SK-N-SH treated with all-trans-retinoic acid at 6 μM for 48 hours (cell line): ENCODE measurements at regions not wholly inside any gene's neighbourhood (a gene's known extent, or its start where the extent isn't known, plus 50 kb on each side); places are given as distances from the start of the nearest gene placed in this dataset.

Source experiments
- ATAC-seq: fragments of 200-7000 bp; cut with Tn5 transposase; 3 replicates; pipeline ENCODE4 v1.9.1; 2020; ENCODE audit warnings: mild to moderate bottlenecking, moderate library complexity
- ARNTL ChIP-seq: fragments of 450-650 bp; formaldehyde crosslinking; IDR thresholded peaks from 2 replicates; pipeline ENCODE4 v1.5.0; 2020; ENCODE audit warnings: low read depth, mild to moderate bottlenecking, moderate library complexity, borderline replicate concordance
- BACH2 ChIP-seq: fragments of 250-450 bp; sonication (Bioruptor Pico); IDR thresholded peaks from 2 replicates; pipeline ENCODE4 v1.9.0; 2021; ENCODE audit warnings: mild to moderate bottlenecking, borderline replicate concordance
- CSDC2 ChIP-seq: fragments of 250-450 bp; sonication (Bioruptor Pico); IDR thresholded peaks from 2 replicates; pipeline ENCODE4 v1.5.0; 2020; ENCODE audit warnings: mild to moderate bottlenecking, moderate library complexity
- ESRRG ChIP-seq: fragments of 250-450 bp; sonication (Bioruptor Pico); IDR thresholded peaks from 2 replicates; pipeline ENCODE4 v1.6.1; 2021; ENCODE audit warnings: mild to moderate bottlenecking
- GLIS3 ChIP-seq: fragments of 250-450 bp; sonication (Bioruptor Pico); IDR thresholded peaks from 2 replicates; pipeline ENCODE4 v1.5.0; 2020; ENCODE audit warnings: mild to moderate bottlenecking, moderate library complexity
- ISL1 ChIP-seq: fragments of 250-450 bp; sonication (Bioruptor Pico); IDR thresholded peaks from 2 replicates; pipeline ENCODE4 v2.1.2; 2022; ENCODE audit warnings: mild to moderate bottlenecking, moderate library complexity
- OSR1 ChIP-seq: fragments of 250-450 bp; sonication (Bioruptor Pico); IDR thresholded peaks from 2 replicates; pipeline ENCODE4 v1.8.0; 2022; ENCODE audit warnings: moderate library complexity, mild to moderate bottlenecking, inconsistent platforms
- PPARA ChIP-seq: fragments of 250-450 bp; sonication (Bioruptor Pico); IDR thresholded peaks from 2 replicates; pipeline ENCODE4 v1.5.0; 2020; ENCODE audit warnings: mild to moderate bottlenecking, borderline replicate concordance
- RARB ChIP-seq: fragments of 250-450 bp; sonication (Bioruptor Pico); IDR thresholded peaks from 2 replicates; pipeline ENCODE4 v1.8.0; 2021; ENCODE audit warnings: mild to moderate bottlenecking, moderate library complexity
- SNAI2 ChIP-seq: fragments of 250-450 bp; sonication (Bioruptor Pico); IDR thresholded peaks from 2 replicates; pipeline ENCODE4 v1.5.0; 2020; ENCODE audit warnings: mild to moderate bottlenecking, moderate library complexity
- TCF4 ChIP-seq: fragments of 250-450 bp; sonication (Bioruptor Pico); IDR thresholded peaks from 2 replicates; pipeline ENCODE4 v1.8.0; 2021; ENCODE audit warnings: mild to moderate bottlenecking, moderate library complexity, borderline replicate concordance
- TOX ChIP-seq: fragments of 250-450 bp; sonication (Bioruptor Pico); IDR thresholded peaks from 2 replicates; pipeline ENCODE4 v1.8.0; 2021; ENCODE audit warnings: mild to moderate bottlenecking, moderate library complexity, borderline replicate concordance
- ZC3H10 ChIP-seq: fragments of 250-450 bp; sonication (Bioruptor Pico); IDR thresholded peaks from 2 replicates; pipeline ENCODE4 v1.5.1; 2021; ENCODE audit warnings: mild to moderate bottlenecking, moderate library complexity
- ZFP3 ChIP-seq: fragments of 250-450 bp; sonication (Bioruptor Pico); IDR thresholded peaks from 2 replicates; pipeline ENCODE4 v1.5.0; 2020; ENCODE audit warnings: mild to moderate bottlenecking, moderate library complexity
- ZFP30 ChIP-seq: fragments of 450-650 bp; formaldehyde crosslinking; IDR thresholded peaks from 2 replicates; pipeline ENCODE4 v1.5.0; 2022; ENCODE audit warnings: mild to moderate bottlenecking, moderate library complexity
- ZNF565 ChIP-seq: fragments of 450-650 bp; formaldehyde crosslinking; conservative IDR thresholded peaks from 2 replicates; pipeline ENCODE4 v1.5.0; 2020; ENCODE audit warnings: low read depth, mild to moderate bottlenecking, moderate library complexity
- ZNF70 ChIP-seq: fragments of 450-650 bp; formaldehyde crosslinking; IDR thresholded peaks from 2 replicates; pipeline ENCODE4 v1.5.0; 2020; ENCODE audit warnings: mild to moderate bottlenecking, moderate library complexity
- ZNF8 ChIP-seq: fragments of 450-650 bp; formaldehyde crosslinking; IDR thresholded peaks from 2 replicates; pipeline ENCODE4 v1.5.0; 2020; ENCODE audit warnings: mild to moderate bottlenecking, moderate library complexity
- TF ChIP-seq, protein P1 (sequence below): fragments of 250-450 bp; sonication (Bioruptor Pico); IDR thresholded peaks from 2 replicates; pipeline ENCODE4 v1.5.1; 2020; ENCODE audit warnings: low read depth, mild to moderate bottlenecking, moderate library complexity
- TF ChIP-seq, protein P2 (sequence below): fragments of 250-450 bp; sonication (Bioruptor Pico); IDR thresholded peaks from 2 replicates; pipeline ENCODE4 v1.8.0; 2021; ENCODE audit warnings: low read depth, mild to moderate bottlenecking, moderate library complexity, borderline replicate concordance
- TF ChIP-seq, protein P3 (sequence below): fragments of 250-450 bp; sonication (Bioruptor Pico); IDR thresholded peaks from 2 replicates; pipeline ENCODE4 v1.8.0; 2020; ENCODE audit warnings: mild to moderate bottlenecking, moderate library complexity, borderline replicate concordance
- TF ChIP-seq, protein P4 (sequence below): fragments of 250-450 bp; sonication (Bioruptor Pico); IDR thresholded peaks from 2 replicates; pipeline ENCODE4 v1.5.1; 2021; ENCODE audit warnings: mild to moderate bottlenecking, moderate library complexity

DNA sequence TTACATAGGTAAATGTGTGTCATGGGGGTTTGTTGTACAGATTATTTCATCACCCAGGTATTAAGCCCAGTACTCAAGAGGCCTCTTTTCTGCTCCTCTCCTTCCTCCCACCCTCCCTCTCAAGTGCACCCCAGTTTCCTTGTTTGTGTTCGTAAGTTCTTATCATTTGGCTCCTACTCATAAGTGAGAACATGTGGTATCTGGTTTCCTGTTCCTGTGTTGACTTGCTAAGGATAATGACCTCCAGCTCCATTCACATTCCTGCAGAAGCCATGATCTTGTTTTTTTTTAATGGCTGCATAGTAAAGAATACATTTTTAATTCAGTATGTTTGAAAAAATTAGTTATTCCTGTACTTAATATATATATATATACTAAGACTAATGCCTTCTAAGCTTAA lies 107.7 kb downstream of the CLDN17 start:
- TF ChIP-seq GLIS3 (no peak), BACH2 (CRISPR knock-in tag) (no peak), ESRRG (CRISPR knock-in tag) (no peak), ZFP3 (CRISPR knock-in tag) (no peak), ARNTL (CRISPR knock-in tag) (no peak), ZFP30 (CRISPR knock-in tag) (no peak), OSR1 (no peak), RARB (CRISPR knock-in tag) (no peak), ISL1 (CRISPR knock-in tag) (no peak), CSDC2 (CRISPR knock-in tag) (no peak), SNAI2 (CRISPR knock-in tag) (no peak), ZNF8 (CRISPR knock-in tag) (no peak)
- TF ChIP-seq, protein P1, sequence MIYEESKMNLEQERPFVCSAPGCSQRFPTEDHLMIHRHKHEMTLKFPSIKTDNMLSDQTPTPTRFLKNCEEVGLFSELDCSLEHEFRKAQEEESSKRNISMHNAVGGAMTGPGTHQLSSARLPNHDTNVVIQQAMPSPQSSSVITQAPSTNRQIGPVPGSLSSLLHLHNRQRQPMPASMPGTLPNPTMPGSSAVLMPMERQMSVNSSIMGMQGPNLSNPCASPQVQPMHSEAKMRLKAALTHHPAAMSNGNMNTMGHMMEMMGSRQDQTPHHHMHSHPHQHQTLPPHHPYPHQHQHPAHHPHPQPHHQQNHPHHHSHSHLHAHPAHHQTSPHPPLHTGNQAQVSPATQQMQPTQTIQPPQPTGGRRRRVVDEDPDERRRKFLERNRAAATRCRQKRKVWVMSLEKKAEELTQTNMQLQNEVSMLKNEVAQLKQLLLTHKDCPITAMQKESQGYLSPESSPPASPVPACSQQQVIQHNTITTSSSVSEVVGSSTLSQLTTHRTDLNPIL (CRISPR knock-in tag) = no peak
- TF ChIP-seq, protein P2, sequence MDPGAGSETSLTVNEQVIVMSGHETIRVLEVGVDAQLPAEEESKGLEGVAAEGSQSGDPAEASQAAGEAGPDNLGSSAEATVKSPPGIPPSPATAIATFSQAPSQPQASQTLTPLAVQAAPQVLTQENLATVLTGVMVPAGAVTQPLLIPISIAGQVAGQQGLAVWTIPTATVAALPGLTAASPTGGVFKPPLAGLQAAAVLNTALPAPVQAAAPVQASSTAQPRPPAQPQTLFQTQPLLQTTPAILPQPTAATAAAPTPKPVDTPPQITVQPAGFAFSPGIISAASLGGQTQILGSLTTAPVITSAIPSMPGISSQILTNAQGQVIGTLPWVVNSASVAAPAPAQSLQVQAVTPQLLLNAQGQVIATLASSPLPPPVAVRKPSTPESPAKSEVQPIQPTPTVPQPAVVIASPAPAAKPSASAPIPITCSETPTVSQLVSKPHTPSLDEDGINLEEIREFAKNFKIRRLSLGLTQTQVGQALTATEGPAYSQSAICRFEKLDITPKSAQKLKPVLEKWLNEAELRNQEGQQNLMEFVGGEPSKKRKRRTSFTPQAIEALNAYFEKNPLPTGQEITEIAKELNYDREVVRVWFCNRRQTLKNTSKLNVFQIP (CRISPR knock-in tag) = no peak
- TF ChIP-seq, protein P3, sequence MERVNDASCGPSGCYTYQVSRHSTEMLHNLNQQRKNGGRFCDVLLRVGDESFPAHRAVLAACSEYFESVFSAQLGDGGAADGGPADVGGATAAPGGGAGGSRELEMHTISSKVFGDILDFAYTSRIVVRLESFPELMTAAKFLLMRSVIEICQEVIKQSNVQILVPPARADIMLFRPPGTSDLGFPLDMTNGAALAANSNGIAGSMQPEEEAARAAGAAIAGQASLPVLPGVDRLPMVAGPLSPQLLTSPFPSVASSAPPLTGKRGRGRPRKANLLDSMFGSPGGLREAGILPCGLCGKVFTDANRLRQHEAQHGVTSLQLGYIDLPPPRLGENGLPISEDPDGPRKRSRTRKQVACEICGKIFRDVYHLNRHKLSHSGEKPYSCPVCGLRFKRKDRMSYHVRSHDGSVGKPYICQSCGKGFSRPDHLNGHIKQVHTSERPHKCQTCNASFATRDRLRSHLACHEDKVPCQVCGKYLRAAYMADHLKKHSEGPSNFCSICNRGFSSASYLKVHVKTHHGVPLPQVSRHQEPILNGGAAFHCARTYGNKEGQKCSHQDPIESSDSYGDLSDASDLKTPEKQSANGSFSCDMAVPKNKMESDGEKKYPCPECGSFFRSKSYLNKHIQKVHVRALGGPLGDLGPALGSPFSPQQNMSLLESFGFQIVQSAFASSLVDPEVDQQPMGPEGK = no peak
- TF ChIP-seq, all 23 proteins: peak for 0
- no peak for ATAC-seq

DNA sequence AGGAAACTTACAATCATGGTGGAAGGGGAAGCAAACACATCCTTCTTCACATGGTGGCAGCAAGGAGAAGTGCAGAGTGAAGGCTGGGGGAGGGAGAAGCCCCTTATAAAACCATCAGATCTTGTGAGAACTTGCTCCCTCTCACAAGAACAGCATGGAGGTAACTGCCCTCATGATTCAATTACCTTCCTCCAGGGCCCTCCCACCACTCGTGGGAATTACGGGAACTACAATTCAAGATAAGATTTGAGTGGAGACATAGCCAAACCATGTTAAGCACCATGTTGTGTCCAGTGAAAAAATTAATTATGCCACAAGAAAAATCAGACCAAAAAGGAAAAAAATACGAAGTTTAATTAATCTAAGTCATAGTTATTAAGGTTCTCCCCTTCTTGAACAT lies 109.5 kb downstream of the CLDN17 start:
- no peak for TF ChIP-seq GLIS3
- TF ChIP-seq, protein P4, sequence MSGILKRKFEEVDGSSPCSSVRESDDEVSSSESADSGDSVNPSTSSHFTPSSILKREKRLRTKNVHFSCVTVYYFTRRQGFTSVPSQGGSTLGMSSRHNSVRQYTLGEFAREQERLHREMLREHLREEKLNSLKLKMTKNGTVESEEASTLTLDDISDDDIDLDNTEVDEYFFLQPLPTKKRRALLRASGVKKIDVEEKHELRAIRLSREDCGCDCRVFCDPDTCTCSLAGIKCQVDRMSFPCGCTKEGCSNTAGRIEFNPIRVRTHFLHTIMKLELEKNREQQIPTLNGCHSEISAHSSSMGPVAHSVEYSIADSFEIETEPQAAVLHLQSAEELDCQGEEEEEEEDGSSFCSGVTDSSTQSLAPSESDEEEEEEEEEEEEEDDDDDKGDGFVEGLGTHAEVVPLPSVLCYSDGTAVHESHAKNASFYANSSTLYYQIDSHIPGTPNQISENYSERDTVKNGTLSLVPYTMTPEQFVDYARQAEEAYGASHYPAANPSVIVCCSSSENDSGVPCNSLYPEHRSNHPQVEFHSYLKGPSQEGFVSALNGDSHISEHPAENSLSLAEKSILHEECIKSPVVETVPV (CRISPR knock-in tag) = no peak
- no peak for TF ChIP-seq ZNF70 (CRISPR knock-in tag)
- no peak for TF ChIP-seq PPARA (CRISPR knock-in tag)
- no peak for TF ChIP-seq ZFP3 (CRISPR knock-in tag)
- no peak for TF ChIP-seq ZFP30 (CRISPR knock-in tag)
- TF ChIP-seq ISL1 (CRISPR knock-in tag) = no peak
- TF ChIP-seq, protein P2 (CRISPR knock-in tag) = no peak
- TF ChIP-seq RARB (CRISPR knock-in tag) = no peak
- TF ChIP-seq, protein P3 = no peak
- TF ChIP-seq ESRRG (CRISPR knock-in tag) = no peak
- TF ChIP-seq ZC3H10 (CRISPR knock-in tag) = no peak
- no peak for TF ChIP-seq TOX (CRISPR knock-in tag)
- TF ChIP-seq SNAI2 (CRISPR knock-in tag) = no peak
- no peak for TF ChIP-seq ZNF565
- no peak for ATAC-seq

DNA sequence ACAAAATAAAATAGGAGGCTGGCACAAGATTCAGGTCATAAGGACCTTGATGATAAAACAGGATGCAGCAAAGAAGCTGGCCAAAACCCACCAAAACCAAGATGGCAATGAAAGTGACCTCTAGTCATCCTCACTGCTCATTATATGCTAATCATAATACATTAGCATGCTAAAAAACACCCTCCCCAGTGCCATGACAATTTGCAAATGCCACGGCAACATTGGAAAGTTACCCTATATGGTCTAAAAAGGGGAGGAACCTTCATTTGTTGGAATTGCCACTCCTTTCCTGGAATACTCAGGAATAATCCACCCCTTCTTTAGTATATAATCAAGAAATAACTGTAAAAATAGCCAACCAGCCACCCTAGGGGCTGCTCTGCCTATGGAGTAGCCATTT lies 108.8 kb upstream of the GRIK1 start:
- no peak for ATAC-seq
- TF ChIP-seq GLIS3 (no peak), ESRRG (CRISPR knock-in tag) (no peak), ZNF8 (CRISPR knock-in tag) (no peak), TCF4 (no peak)
